Gastroesophageal sphincter (tissue), 4 donors: ENCODE measurements at regions not wholly inside any gene's neighbourhood (a gene's known extent, or its start where the extent isn't known, plus 50 kb on each side); places are given as distances from the start of the nearest gene placed in this dataset.

Experiments
- ATAC-seq: fragments of 150-250 bp; one replicate; pipeline ENCODE4 v1.9.1; 2016; ENCODE audit warnings: mild to moderate bottlenecking, moderate library complexity
- H3K27ac ChIP-seq, 4 donors: fragments of 200-600 bp; sonication (generic) in 3 of 4; 1 replicate in 3 of 4; 2 replicates in 1 of 4; pipeline ENCODE4 v1.5.1; 2016 to 2019
- H3K27me3 ChIP-seq: fragments of 200-600 bp; sonication (generic); one replicate; pipeline ENCODE4 v1.5.1; 2019
- H3K36me3 ChIP-seq, 2 donors: fragments of 200-600 bp; sonication (generic); one replicate each; pipeline ENCODE4 v1.5.1; 2019; ENCODE audit warnings: control low read depth in 1 of 2
- H3K4me1 ChIP-seq, 3 donors: fragments of 200-600 bp; sonication (generic); 1 replicate in 2 of 3; 2 replicates in 1 of 3; pipeline ENCODE4 v1.5.1; 2016 to 2019; ENCODE audit warnings: control low read depth in 2 of 3
- H3K4me3 ChIP-seq, 2 donors: fragments of 200-600 bp; sonication (generic); one replicate each; pipeline ENCODE4 v1.5.1; 2019; ENCODE audit warnings: mild to moderate bottlenecking in 1 of 2, moderate library complexity in 1 of 2
- H3K9me3 ChIP-seq, 3 donors: fragments of 200-600 bp; sonication (generic); one replicate each; pipeline ENCODE4 v1.5.1; 2017 to 2019; ENCODE audit warnings: control low read depth in 2 of 3
- CTCF ChIP-seq, 4 experiments: fragments of 200-600 bp in 2 of 4; fragments of 450-650 bp in 2 of 4; sonication (generic) in 1 of 4; IDR thresholded peaks; one replicate each; pipeline ENCODE4 v1.5.1; 2017 to 2019; ENCODE audit warnings: antibody characterized with exemption in 4 of 4, mild to moderate bottlenecking in 2 of 4, moderate library complexity in 2 of 4
- EP300 ChIP-seq: sonication (generic); formaldehyde crosslinking; IDR thresholded peaks from one replicate; pipeline ENCODE4 v1.6.1; 2017; ENCODE audit warnings: antibody characterized with exemption, mild to moderate bottlenecking
- POLR2A ChIP-seq, 2 donors: fragments of 450-650 bp; IDR thresholded peaks; one replicate each; pipeline ENCODE4 v1.6.1; 2017; ENCODE audit warnings: antibody characterized with exemption in 2 of 2, mild to moderate bottlenecking in 2 of 2, moderate library complexity in 1 of 2
- POLR2AphosphoS5 ChIP-seq: sonication (generic); formaldehyde crosslinking; IDR thresholded peaks from one replicate; pipeline ENCODE4 v1.6.1; 2017; ENCODE audit warnings: antibody characterized with exemption
- WGBS, 2 donors: methylation state at CpG; one replicate each; pipeline ENCODE4 v1.1.5; 2018; ENCODE audit warnings: low coverage in 1 of 2; 5-methylcytosine and 5-hydroxymethylcytosine counted together

GRCh38 chr10:128209862-128210214, 83.6 kb upstream of the MKI67 start:
- WGBS, 2 donors: 81% methylated on average over 3 of the region's 13 CpGs; no CpG with 5 or more reads in 1 of the 2 donors

GRCh38 chr10:128210215-128211063, 84.2 kb upstream of the MKI67 start:
- H3K27me3 ChIP-seq: peaks cover 8% of the 10 kb centered on the region
- H3K36me3 ChIP-seq: no peaks in the 10 kb centered on the region
- TF ChIP-seq CTCF (IDR thresholded peaks at IDR 0.05) (peak; percentile 27 to 92 (median 70)), POLR2A (IDR thresholded peaks at IDR 0.05) (peak in 1 of 2 donors; percentile 12), EP300 (no peak)
- H3K9me3 ChIP-seq: no peaks in the 10 kb centered on the region
- ATAC-seq: peak; percentile 82
- peak overlapping the region; percentile 69 to 73 for H3K4me3 ChIP-seq
- peaks cover 0 to 21% (median 0%) of the 10 kb centered on the region in 3 donors for H3K4me1 ChIP-seq
- peak overlapping the region in 3 of 4 donors; percentile 18 to 79 (median 28) for H3K27ac ChIP-seq
- 15% methylated on average over 15 of the region's 91 CpGs; no CpG with 5 or more reads in 1 of the 2 donors for WGBS, 2 donors

More at GRCh38 chr10:128209862-128210214, 83.6 kb upstream of the MKI67 start:
- ATAC-seq: peak; percentile 12
- Histone ChIP-seq H3K27me3 (peaks cover 11% of the 10 kb centered on the region), H3K4me1 (peaks cover 0 to 21% (median 0%) of the 10 kb centered on the region in 3 donors), H3K27ac (no peak overlapping the region), H3K9me3 (no peaks in the 10 kb centered on the region), H3K36me3 (no peaks in the 10 kb centered on the region), H3K4me3 (peak overlapping the region in 1 of 2 donors; percentile 73)
- no peak for TF ChIP-seq CTCF (IDR thresholded peaks at IDR 0.05)
- TF ChIP-seq POLR2AphosphoS5: no peak
- TF ChIP-seq POLR2A (IDR thresholded peaks at IDR 0.05): no peak

GRCh38 chr10:128211064-128211504, 84.9 kb upstream of the MKI67 start:
- TF ChIP-seq POLR2AphosphoS5 (no peak), CTCF (IDR thresholded peaks at IDR 0.05) (peak in 1 of 4 experiments; percentile 8), POLR2A (IDR thresholded peaks at IDR 0.05) (no peak), EP300 (no peak)
- H3K36me3 ChIP-seq: no peaks in the 10 kb centered on the region
- peaks cover 0 to 21% (median 0%) of the 10 kb centered on the region in 3 donors for H3K4me1 ChIP-seq
- H3K27ac ChIP-seq: peak overlapping the region in 1 of 4 donors; percentile 79
- peaks cover 8% of the 10 kb centered on the region for H3K27me3 ChIP-seq
- peak overlapping the region; percentile 69 to 73 for H3K4me3 ChIP-seq
- no peak for ATAC-seq
- 45% methylated on average over 7 of the region's 25 CpGs; no CpG with 5 or more reads in 1 of the 2 donors for WGBS, 2 donors
- no peaks in the 10 kb centered on the region for H3K9me3 ChIP-seq

- TF ChIP-seq POLR2AphosphoS5 (no peak), CTCF (IDR thresholded peaks at IDR 0.05) (peak; percentile 68 to 97 (median 81))
Measured at GRCh38 chr10:128211953-128212727, 85.9 kb upstream of the MKI67 start.

More at GRCh38 chr10:128211953-128212727, 85.9 kb upstream of the MKI67 start:
- H3K4me1 ChIP-seq: peaks cover 0 to 21% (median 0%) of the 10 kb centered on the region in 3 donors
- H3K27ac ChIP-seq: no peak overlapping the region
- no peaks in the 10 kb centered on the region for H3K27me3 ChIP-seq
- H3K9me3 ChIP-seq: no peaks in the 10 kb centered on the region
- peak; percentile 80 for ATAC-seq
- H3K4me3 ChIP-seq: peak overlapping the region in 1 of 2 donors; percentile 22
- no peaks in the 10 kb centered on the region for H3K36me3 ChIP-seq
- 50 to 69% methylated on average over 5 to 6 of the region's 32 CpGs for WGBS, 2 donors
